Activated T-helper 17 cell treated with anti-CD3 and anti-CD28 coated beads, Interleukin-2, amount 50 U/mL, for 72 hours (primary cell): ENCODE measurements at regions not wholly inside any gene's neighbourhood (a gene's known extent, or its start where the extent isn't known, plus 50 kb on each side); places are given as distances from the start of the nearest gene placed in this dataset.

Experiments used
- ATAC-seq: fragments of 150-1000 bp; cut with Tn5 transposase; replicated peaks from 2 replicates; pipeline ENCODE4 v1.10.0; 2021; ENCODE audit warnings: mild to moderate bottlenecking, moderate library complexity
- H3K27ac Mint-ChIP-seq: one replicate; pipeline ENCODE4 v1.8.0; 2022; ENCODE audit warnings: mixed read lengths
- H3K27me3 Mint-ChIP-seq: one replicate; pipeline ENCODE4 v1.8.0; 2022; ENCODE audit warnings: mixed read lengths
- H3K36me3 Mint-ChIP-seq: one replicate; pipeline ENCODE4 v1.8.0; 2022; ENCODE audit warnings: low read depth, mild to moderate bottlenecking, mixed read lengths
- H3K4me1 Mint-ChIP-seq: one replicate; pipeline ENCODE4 v1.8.0; 2022; ENCODE audit warnings: mixed read lengths
- H3K4me3 Mint-ChIP-seq: one replicate; pipeline ENCODE4 v1.8.0; 2022; ENCODE audit warnings: mild to moderate bottlenecking, mixed read lengths
- H3K9me3 Mint-ChIP-seq: one replicate; pipeline ENCODE4 v1.8.0; 2022; ENCODE audit warnings: mixed read lengths

DNA sequence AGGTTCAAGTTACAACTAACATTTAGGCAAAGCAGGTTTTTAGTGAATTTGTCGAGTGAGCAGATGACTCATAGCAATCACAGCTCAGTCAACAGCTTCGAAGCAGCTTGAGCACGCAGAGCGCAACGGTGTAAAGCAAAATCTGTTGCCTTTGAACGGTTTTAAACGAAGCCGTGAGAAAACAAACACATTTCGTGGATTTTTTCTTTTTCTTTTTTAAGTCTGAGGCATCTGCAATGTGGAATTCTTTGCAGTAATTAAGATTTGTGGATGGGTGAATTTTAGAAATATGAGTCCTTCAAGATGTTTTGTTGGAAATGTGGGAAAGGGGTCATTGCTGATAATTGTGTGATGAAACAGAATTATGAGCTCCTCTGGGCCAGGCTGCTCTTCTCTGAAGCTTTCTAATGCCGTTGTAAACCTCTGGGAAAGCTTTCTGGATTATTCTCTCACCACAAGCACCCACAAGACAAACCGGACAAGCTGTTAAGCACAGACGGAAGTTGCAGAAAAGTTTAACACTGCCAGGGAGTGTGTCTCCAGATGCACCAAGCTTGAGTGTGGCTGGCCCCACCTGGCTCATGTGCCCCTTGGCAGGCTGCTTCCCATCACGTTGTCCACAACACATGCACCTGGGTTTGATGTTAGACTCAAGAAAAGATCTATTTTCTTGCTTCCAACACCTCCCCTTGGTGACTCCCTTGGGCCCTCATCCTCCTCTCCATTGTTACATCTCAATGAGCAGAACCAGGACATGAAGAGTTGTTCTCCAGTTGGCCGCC lies 224.7 kb downstream of the ACKR3 start:
- H3K4me1 Mint-ChIP-seq: no peaks in the 10 kb centered on the region
- peaks cover 20% of the 10 kb centered on the region for H3K27me3 Mint-ChIP-seq
- no peaks in the 10 kb centered on the region for H3K9me3 Mint-ChIP-seq
- H3K4me3 Mint-ChIP-seq: no peak overlapping the region
- ATAC-seq: no peak
- H3K36me3 Mint-ChIP-seq: no peaks in the 10 kb centered on the region
- H3K27ac Mint-ChIP-seq: no peak overlapping the region

GRCh38 chr2:236795169-236795860 lies 225.7 kb downstream of the ACKR3 start:
- Mint-ChIP-seq H3K27me3 (peaks cover 14% of the 10 kb centered on the region), H3K36me3 (no peaks in the 10 kb centered on the region), H3K4me3 (no peak overlapping the region), H3K9me3 (no peaks in the 10 kb centered on the region), H3K27ac (no peak overlapping the region), H3K4me1 (no peaks in the 10 kb centered on the region)
- ATAC-seq: no peak

DNA sequence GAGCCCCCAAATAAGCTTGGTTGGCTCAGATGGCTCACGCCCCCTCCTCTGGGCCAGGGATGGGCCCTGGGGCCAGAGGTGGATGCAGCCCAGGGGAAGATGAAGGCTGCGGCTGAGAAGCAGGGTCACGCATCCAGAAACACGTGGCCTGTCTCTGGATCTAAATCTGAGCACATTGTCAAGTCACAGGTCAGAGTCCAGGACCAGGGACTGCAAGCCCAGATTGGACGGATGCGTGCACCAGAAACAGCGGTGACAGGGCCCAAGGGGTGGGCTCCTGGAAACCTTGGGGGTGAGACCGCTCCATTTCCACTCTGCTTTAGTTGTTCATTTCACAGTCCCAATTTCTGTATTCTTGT lies 226.2 kb downstream of the ACKR3 start:
- Mint-ChIP-seq H3K4me3 (no peak overlapping the region), H3K4me1 (no peaks in the 10 kb centered on the region), H3K9me3 (no peaks in the 10 kb centered on the region), H3K36me3 (no peaks in the 10 kb centered on the region), H3K27ac (no peak overlapping the region), H3K27me3 (peaks cover 11% of the 10 kb centered on the region)
- ATAC-seq: no peak

- Mint-ChIP-seq H3K27me3 (peaks cover 11% of the 10 kb centered on the region), H3K27ac (no peak overlapping the region), H3K9me3 (no peaks in the 10 kb centered on the region), H3K36me3 (no peaks in the 10 kb centered on the region), H3K4me3 (no peak overlapping the region), H3K4me1 (no peaks in the 10 kb centered on the region)
- no peak for ATAC-seq
These were observed 226.6 kb downstream of the ACKR3 start for GRCh38 chr2:236796236-236796635.

DNA sequence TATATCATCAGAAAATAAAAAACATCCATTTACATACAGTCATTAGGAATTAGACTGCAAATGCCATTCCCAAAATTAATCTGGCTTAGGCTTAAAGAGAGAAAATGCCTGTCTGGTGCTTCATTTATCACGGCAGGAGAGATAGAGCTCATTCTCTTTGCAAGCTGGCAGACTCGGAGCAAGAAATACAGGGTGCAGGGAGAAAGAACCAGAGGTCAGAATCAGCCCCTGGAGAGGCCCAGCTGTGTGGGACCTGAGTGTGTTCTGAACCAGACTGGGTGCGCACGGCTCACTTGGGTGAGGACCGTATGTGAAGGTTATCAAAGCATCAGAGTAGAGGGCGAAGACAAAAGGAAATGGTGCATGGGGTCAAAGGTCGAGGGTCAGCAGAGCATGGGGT lies 227.8 kb downstream of the ACKR3 start:
- H3K4me3 Mint-ChIP-seq: no peak overlapping the region
- H3K9me3 Mint-ChIP-seq: no peaks in the 10 kb centered on the region
- no peaks in the 10 kb centered on the region for H3K4me1 Mint-ChIP-seq
- no peak for ATAC-seq
- no peak overlapping the region for H3K27ac Mint-ChIP-seq
- peaks cover 14% of the 10 kb centered on the region for H3K27me3 Mint-ChIP-seq
- no peaks in the 10 kb centered on the region for H3K36me3 Mint-ChIP-seq

DNA sequence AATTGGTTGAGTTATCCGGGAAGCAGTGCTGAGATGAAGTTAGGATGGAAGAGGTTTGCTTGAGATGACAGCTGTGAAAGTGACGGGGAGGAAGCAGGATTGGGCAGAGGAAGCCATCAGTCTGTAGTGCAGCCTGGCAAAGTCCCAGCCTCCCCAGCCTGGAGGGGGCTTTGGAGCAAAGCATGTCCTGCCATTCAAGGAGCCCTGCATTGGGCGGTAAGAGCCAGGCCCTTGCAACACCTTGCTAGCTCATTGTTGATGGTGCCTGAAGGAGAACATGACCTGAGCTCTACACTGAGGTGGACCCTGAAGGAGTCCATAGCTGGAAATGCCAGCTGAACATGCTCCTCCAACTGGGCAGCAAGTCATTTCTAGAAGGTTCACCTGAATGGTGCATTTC lies 228.9 kb downstream of the ACKR3 start:
- ATAC-seq: no peak
- H3K27me3 Mint-ChIP-seq: peaks cover 14% of the 10 kb centered on the region
- H3K9me3 Mint-ChIP-seq: no peaks in the 10 kb centered on the region
- no peaks in the 10 kb centered on the region for H3K4me1 Mint-ChIP-seq
- no peak overlapping the region for H3K27ac Mint-ChIP-seq
- no peaks in the 10 kb centered on the region for H3K36me3 Mint-ChIP-seq
- H3K4me3 Mint-ChIP-seq: no peak overlapping the region

- no peak for ATAC-seq
- H3K4me1 Mint-ChIP-seq: no peaks in the 10 kb centered on the region
- peaks cover 14% of the 10 kb centered on the region for H3K27me3 Mint-ChIP-seq
- H3K36me3 Mint-ChIP-seq: no peaks in the 10 kb centered on the region
- H3K9me3 Mint-ChIP-seq: no peaks in the 10 kb centered on the region
- no peak overlapping the region for H3K4me3 Mint-ChIP-seq
- no peak overlapping the region for H3K27ac Mint-ChIP-seq
These were observed 229.9 kb downstream of the ACKR3 start for GRCh38 chr2:236799391-236800026.

DNA sequence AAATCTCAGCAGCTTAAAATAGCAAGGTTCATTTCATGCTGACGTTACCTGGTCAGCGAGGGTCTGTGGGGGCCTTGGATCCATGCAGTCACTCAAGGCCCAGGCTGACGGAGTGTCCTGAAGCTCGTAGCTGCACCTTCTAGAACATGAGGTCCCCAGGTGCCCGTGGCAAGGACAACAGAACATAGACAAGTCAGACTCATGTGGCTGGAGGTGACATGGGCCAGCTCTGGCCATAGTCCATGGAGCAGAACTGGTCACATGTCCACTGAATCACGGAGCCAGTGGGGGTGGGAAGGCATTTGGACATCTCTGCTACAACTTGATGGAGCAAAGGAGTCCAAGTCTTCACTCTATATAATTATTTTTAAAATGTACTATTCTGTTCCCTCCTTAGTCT lies 233.2 kb downstream of the ACKR3 start:
- Mint-ChIP-seq H3K4me3 (no peak overlapping the region), H3K4me1 (no peaks in the 10 kb centered on the region), H3K27ac (no peak overlapping the region), H3K36me3 (no peaks in the 10 kb centered on the region), H3K9me3 (peaks cover 8% of the 10 kb centered on the region), H3K27me3 (peaks cover 17% of the 10 kb centered on the region)
- ATAC-seq: no peak

- ATAC-seq: no peak
- Mint-ChIP-seq H3K36me3 (no peaks in the 10 kb centered on the region), H3K27ac (no peak overlapping the region), H3K9me3 (peaks cover 8% of the 10 kb centered on the region), H3K4me1 (no peaks in the 10 kb centered on the region), H3K4me3 (no peak overlapping the region), H3K27me3 (peaks cover 17% of the 10 kb centered on the region)
These were observed 234.0 kb downstream of the ACKR3 start for GRCh38 chr2:236803621-236804020.

DNA sequence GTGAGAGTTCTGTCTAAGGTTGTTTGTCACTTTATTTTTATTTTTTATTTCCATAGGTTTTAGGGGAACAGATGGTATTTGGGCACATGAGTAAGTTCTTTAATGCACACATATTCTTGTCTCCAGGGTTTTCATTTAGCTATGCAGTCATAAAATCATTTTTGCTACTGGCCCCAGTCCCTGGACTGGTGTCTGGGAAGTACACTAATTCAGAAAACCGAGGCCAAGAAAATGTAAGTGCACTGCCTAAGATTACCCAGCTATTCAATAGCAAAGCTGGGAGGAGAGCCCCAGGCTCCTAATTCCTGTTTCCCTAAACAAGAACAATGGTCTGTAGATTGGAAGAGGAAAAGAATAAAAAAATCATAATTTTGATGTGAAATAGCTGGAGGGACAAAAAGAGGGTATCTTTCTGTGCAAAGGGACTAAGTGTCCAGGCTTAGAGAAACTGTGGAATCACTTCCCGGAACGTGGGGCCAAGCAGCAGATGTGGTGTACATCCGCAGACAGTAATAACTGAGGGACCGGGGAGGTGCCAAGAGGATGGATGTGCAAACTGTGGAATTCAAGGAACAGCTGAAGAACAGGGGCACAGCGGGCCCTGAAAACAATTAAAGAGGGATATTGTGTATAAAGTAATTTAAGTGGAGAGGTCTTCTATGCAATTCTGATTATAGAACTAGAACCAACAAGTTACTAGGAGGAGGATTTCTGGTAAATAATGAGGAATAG lies 236.3 kb downstream of the ACKR3 start:
- Mint-ChIP-seq H3K27me3 (peaks cover 15% of the 10 kb centered on the region), H3K27ac (no peak overlapping the region), H3K36me3 (no peaks in the 10 kb centered on the region), H3K9me3 (peaks cover 8% of the 10 kb centered on the region), H3K4me3 (no peak overlapping the region), H3K4me1 (no peaks in the 10 kb centered on the region)
- ATAC-seq: no peak

DNA sequence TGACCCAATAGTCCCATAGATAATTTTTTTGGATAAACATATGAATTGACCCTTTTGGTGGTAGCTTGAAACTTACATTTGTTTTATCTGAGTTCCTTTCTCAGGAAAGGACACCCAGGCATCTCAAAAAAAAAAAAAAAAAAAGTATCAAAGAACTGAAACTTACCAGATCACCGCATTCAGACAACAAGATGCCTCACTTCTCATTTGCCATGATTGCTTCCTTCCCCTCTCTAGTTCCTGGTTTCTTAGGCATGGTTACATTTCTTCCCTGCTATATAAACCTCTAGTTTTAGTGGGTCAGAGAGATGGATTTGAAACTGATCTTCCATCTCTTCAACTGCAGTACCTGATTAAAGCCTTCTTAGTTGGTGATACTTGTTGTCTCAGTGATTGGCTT lies 240.1 kb downstream of the ACKR3 start:
- ATAC-seq: no peak
- Mint-ChIP-seq H3K36me3 (no peaks in the 10 kb centered on the region), H3K27ac (no peak overlapping the region), H3K27me3 (peaks cover 13% of the 10 kb centered on the region), H3K4me1 (no peaks in the 10 kb centered on the region), H3K4me3 (no peak overlapping the region), H3K9me3 (peaks cover 8% of the 10 kb centered on the region)

DNA sequence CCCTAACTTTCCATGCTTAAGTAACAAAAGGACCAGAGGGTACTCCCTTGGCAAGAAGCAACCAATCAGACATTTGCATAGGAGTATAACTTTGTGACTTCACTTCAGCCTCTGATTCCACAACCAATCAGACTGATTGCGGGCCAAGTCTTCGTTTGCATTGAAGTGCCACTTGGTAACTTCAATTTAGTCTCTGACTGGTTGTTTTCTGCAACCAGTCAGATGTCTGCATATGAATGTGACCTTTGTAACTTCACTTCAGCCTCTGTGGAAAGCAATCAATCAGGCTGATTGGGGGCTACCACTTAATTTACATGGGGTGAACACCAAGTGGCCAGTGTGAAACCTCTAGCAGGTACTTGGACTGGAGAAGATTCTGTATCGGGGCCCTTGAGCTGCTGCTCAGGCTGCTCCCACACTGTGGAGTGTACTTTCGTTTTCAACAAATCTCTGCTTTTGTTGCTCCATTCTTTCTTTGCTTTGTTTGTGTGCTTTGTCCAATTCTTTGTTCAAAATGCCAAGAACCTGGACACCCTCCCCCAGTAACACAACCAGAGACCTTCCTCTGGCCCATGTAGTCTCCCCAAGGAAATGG lies 241.5 kb downstream of the ACKR3 start:
- ATAC-seq: no peak
- H3K27me3 Mint-ChIP-seq: peaks cover 9% of the 10 kb centered on the region
- H3K4me3 Mint-ChIP-seq: no peak overlapping the region
- H3K4me1 Mint-ChIP-seq: no peaks in the 10 kb centered on the region
- H3K27ac Mint-ChIP-seq: no peak overlapping the region
- H3K36me3 Mint-ChIP-seq: no peaks in the 10 kb centered on the region
- H3K9me3 Mint-ChIP-seq: peaks cover 4% of the 10 kb centered on the region

DNA sequence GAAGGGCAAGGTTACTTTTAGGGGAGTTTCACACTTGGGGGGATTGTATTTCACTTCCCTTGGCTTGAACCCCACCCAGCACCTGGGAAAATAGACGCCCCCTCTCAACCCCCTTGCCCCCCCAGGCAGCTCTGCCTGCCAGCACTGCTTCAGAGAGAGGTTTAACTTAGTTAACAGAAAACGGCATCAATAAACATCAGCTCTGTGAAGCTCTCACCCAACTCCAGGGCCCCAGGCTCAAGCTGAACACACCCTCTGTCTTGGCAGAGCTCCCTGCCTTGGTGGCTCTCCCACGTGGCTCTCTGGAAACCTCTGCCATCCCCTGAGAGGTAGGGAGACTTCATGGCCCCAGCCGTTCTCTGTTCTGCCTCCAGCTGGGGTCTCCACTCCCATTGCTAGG lies 244.1 kb downstream of the ACKR3 start:
- no peaks in the 10 kb centered on the region for H3K9me3 Mint-ChIP-seq
- no peaks in the 10 kb centered on the region for H3K36me3 Mint-ChIP-seq
- peaks cover 7% of the 10 kb centered on the region for H3K27me3 Mint-ChIP-seq
- ATAC-seq: no peak
- H3K4me1 Mint-ChIP-seq: no peaks in the 10 kb centered on the region
- H3K27ac Mint-ChIP-seq: no peak overlapping the region
- no peak overlapping the region for H3K4me3 Mint-ChIP-seq

DNA sequence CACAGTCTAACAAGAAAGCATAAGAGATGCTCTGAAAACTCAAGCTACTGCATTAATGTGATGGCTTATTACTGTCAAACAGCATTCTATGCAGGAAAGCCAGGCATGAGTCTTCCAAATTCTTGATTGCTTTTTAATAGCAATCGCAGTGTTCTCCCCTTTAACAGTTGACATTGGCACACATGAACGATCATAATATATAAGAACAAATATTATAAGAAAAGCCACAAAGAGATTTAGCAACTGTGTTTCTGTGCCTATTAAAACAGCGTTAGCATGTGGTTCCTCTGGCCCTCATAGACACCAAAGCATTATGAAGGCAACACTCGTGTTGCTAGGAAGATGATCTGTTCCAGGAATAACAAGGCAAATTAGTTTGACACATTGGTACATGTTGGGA lies 245.0 kb downstream of the ACKR3 start:
- Mint-ChIP-seq H3K9me3 (no peaks in the 10 kb centered on the region), H3K36me3 (no peaks in the 10 kb centered on the region), H3K27me3 (peaks cover 7% of the 10 kb centered on the region), H3K4me3 (no peak overlapping the region), H3K27ac (no peak overlapping the region), H3K4me1 (no peaks in the 10 kb centered on the region)
- ATAC-seq: no peak
